Ectodermal cell (in vitro differentiated cells): ENCODE measurements at regions not wholly inside any gene's neighbourhood (a gene's known extent, or its start where the extent isn't known, plus 50 kb on each side); places are given as distances from the start of the nearest gene placed in this dataset.
"Not testable (repeated sequence)": the region's sequence is repeated elsewhere in the genome, so short reads cannot be mapped to it uniquely, and the experiment has no call there.

Experiments used
- H3K27ac ChIP-seq: 2 replicates; pipeline ENCODE4 v1.7.0; 2013; ENCODE audit warnings: mild to moderate bottlenecking, low read depth, low read length; ENCODE audit not compliant: insufficient read depth, poor library complexity, severe bottlenecking
- H3K27me3 ChIP-seq: 2 replicates; pipeline ENCODE4 v1.7.0; 2013; ENCODE audit warnings: mild to moderate bottlenecking, low read length; ENCODE audit not compliant: insufficient read depth, control insufficient read depth, poor library complexity, severe bottlenecking
- H3K36me3 ChIP-seq: one replicate; pipeline ENCODE4 v1.7.0; 2013; ENCODE audit warnings: low read length; ENCODE audit not compliant: control insufficient read depth, insufficient read depth
- H3K4me1 ChIP-seq: one replicate; pipeline ENCODE4 v1.7.0; 2013; ENCODE audit warnings: low read length; ENCODE audit not compliant: control insufficient read depth, insufficient read depth
- H3K4me3 ChIP-seq: 2 replicates; pipeline ENCODE4 v1.7.0; 2013; ENCODE audit warnings: low read depth, low read length, control low read depth; ENCODE audit not compliant: insufficient read depth
- H3K9me3 ChIP-seq: 2 replicates; pipeline ENCODE4 v1.7.0; 2013; ENCODE audit warnings: mild to moderate bottlenecking, low read length, moderate library complexity; ENCODE audit not compliant: control insufficient read depth
- WGBS, 2 experiments: methylation state at CpG; one replicate each; pipeline ENCODE4 v1.1.7; 2013; ENCODE audit warnings: missing lambda C conversion rate in 2 of 2; 5-methylcytosine and 5-hydroxymethylcytosine counted together

GRCh38 chr3:59189526-59189925 lies 139.7 kb upstream of the CFAP20DC start:
- Histone ChIP-seq H3K4me1 (no peaks in the 10 kb centered on the region), H3K36me3 (no peaks in the 10 kb centered on the region), H3K27ac (no peak overlapping the region), H3K27me3 (no peaks in the 10 kb centered on the region), H3K4me3 (no peak overlapping the region), H3K9me3 (no peaks in the 10 kb centered on the region)
- WGBS, 2 experiments: 86 to 93% methylated on average over 4 of the region's 4 CpGs

GRCh38 chr3:59186725-59187124 lies 136.9 kb upstream of the CFAP20DC start:
- Histone ChIP-seq H3K4me1 (no peaks in the 10 kb centered on the region), H3K27me3 (no peaks in the 10 kb centered on the region), H3K4me3 (no peak overlapping the region), H3K9me3 (no peaks in the 10 kb centered on the region), H3K36me3 (no peaks in the 10 kb centered on the region), H3K27ac (no peak overlapping the region)
- no CpG with 5 or more reads among the region's 1 CpG for WGBS, 2 experiments

DNA sequence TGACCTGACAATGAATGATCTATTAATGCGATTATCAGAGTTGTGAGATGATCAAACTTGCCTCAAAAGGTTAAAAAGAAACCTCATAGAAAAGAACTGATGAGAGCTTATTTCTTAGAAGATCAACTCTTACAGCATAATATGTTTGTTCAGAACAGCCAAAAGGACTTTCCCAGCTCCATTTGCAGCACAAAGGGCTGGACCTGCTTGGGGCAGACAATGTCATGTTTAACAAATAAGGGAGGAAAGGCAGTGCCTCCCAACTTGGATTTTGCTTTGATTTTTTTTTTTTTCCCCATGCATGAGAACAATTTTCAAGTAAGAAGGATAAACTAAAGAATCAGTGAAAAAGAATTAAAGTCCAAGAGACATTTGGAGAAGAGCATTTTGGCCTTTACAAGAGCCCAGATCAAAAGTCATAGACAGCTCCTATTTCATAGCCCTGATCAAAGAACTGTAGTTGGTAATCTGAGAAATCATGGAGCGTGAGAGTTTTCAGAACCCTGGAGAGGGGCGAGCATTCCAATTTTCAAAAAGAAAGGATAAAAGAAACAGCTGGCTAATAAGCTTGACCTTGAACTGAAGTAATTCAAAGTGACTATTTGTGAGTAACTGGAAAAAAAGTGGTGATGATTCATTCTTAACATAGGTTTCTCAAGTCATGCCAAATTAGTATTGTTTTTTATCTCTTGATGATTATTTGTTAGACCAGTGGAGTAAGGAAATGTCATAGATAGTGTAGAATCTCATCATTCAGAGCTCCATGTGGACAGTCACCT lies 136.0 kb upstream of the CFAP20DC start:
- H3K4me1 ChIP-seq: no peaks in the 10 kb centered on the region
- no peaks in the 10 kb centered on the region for H3K36me3 ChIP-seq
- no peaks in the 10 kb centered on the region for H3K27me3 ChIP-seq
- WGBS, 2 experiments: 74 to 85% methylated on average over 2 to 3 of the region's 3 CpGs
- H3K4me3 ChIP-seq: no peak overlapping the region
- H3K27ac ChIP-seq: no peak overlapping the region
- H3K9me3 ChIP-seq: no peaks in the 10 kb centered on the region

- H3K4me3 ChIP-seq: no peak overlapping the region
- no peaks in the 10 kb centered on the region for H3K4me1 ChIP-seq
- H3K27me3 ChIP-seq: no peaks in the 10 kb centered on the region
- no peaks in the 10 kb centered on the region for H3K9me3 ChIP-seq
- WGBS, 2 experiments: 59 to 70% methylated on average over 3 of the region's 3 CpGs
- no peak overlapping the region for H3K27ac ChIP-seq
- H3K36me3 ChIP-seq: no peaks in the 10 kb centered on the region
Measured at GRCh38 chr3:59180006-59180405, 130.2 kb upstream of the CFAP20DC start.

DNA sequence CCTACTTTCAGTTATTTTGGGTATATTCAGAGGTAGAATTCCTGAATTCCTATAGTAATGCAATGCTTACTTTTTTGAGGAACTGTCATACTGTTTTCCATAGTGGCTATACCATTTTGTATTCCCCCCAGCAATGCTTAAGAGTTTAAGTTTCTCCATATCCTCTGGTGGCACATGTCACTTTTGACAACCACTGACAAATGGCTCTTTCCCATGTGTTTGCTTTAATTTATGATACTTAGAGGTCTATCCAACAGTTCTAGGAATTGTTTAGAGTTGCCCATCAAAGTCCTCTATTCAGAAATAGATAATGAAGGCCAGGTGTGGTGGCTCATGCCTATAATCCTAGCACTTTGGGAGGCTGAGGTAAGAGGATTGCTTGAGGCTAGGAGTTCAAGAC lies 128.9 kb upstream of the CFAP20DC start:
- H3K4me3 ChIP-seq: no peak overlapping the region
- no peaks in the 10 kb centered on the region for H3K4me1 ChIP-seq
- no peaks in the 10 kb centered on the region for H3K27me3 ChIP-seq
- H3K27ac ChIP-seq: no peak overlapping the region
- H3K9me3 ChIP-seq: no peaks in the 10 kb centered on the region
- H3K36me3 ChIP-seq: no peaks in the 10 kb centered on the region

- no peaks in the 10 kb centered on the region for H3K36me3 ChIP-seq
- H3K4me1 ChIP-seq: no peaks in the 10 kb centered on the region
- no peak overlapping the region for H3K4me3 ChIP-seq
- no peaks in the 10 kb centered on the region for H3K27me3 ChIP-seq
- WGBS, 2 experiments: 92 to 100% methylated on average over 1 of the region's 1 CpG
- no peaks in the 10 kb centered on the region for H3K9me3 ChIP-seq
- H3K27ac ChIP-seq: no peak overlapping the region
Measured at GRCh38 chr3:59171491-59171890, 121.7 kb upstream of the CFAP20DC start.

DNA sequence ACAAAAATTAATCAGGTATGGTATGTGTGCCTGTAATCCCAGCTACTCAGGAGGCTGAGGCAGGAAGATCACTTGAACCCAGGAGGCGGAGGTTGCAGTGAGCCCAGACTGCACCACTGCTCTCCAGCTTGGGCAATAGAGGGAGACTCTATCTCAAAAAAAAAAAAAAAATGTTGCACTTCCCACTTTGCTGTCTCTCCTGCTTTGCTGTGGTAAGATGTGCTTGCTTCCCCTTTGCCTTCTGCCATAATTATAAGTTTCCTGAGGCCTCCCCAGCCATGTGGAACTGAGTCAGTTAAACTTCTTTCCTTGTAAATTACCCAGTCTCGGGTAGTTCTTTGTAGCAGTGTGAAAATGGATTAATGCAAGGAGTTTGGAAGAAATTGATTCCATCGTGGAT lies 120.3 kb upstream of the CFAP20DC start:
- H3K27ac ChIP-seq, H3K27me3 ChIP-seq, H3K9me3 ChIP-seq, H3K4me3 ChIP-seq, H3K4me1 ChIP-seq, H3K36me3 ChIP-seq: not testable (repeated sequence)
- WGBS, 2 experiments: 90 to 94% methylated on average over 3 of the region's 3 CpGs

DNA sequence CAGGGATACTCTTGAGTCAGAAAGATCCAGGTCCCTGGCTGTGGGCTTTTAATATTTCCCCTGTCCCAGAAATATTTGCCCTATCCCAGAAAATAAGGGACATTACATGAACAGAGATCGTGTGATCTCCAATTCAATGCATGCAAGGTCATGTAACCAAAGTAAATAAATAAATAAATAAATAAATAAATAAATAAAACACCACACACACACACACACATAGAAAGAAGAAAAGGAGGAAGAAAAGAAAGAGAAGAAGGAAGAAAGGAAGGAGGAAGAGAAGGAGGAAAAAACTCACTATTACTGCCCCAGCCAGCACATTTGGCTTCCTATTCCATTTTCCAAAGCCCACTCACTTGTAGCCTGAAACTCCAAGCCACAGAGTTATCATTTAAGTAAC lies 117.9 kb upstream of the CFAP20DC start:
- Histone ChIP-seq H3K27ac (no peak overlapping the region), H3K4me3 (no peak overlapping the region), H3K27me3 (no peaks in the 10 kb centered on the region), H3K9me3 (no peaks in the 10 kb centered on the region), H3K36me3 (no peaks in the 10 kb centered on the region), H3K4me1 (no peaks in the 10 kb centered on the region)
- 100% methylated on average over 1 of the region's 1 CpG; no CpG with 5 or more reads in 1 of the 2 experiments for WGBS, 2 experiments

DNA sequence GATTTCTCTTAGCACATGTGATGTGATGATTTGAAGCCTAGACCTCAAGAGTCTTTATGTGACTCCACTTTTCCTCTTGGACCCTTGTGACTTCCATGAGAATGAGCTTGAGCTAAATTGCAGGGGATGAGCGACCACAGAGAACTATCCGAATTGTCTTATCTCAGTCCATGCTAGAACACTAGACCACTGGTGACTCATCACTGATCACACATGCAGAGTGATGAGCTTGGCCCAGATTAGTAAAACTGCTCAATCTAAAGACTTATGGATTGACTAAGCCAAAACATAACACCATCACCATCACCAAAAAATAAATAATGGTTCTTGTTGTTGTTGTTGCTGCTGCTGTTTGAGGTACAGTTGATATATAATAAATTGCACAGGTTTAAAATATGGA lies 114.1 kb upstream of the CFAP20DC start:
- H3K27ac ChIP-seq: no peak overlapping the region
- H3K9me3 ChIP-seq: no peaks in the 10 kb centered on the region
- no peaks in the 10 kb centered on the region for H3K27me3 ChIP-seq

GRCh38 chr3:59161048-59161447 lies 111.2 kb upstream of the CFAP20DC start:
- WGBS, 2 experiments: 91 to 96% methylated on average over 7 of the region's 7 CpGs
- H3K27ac ChIP-seq: no peak overlapping the region
- no peak overlapping the region for H3K4me3 ChIP-seq
- no peaks in the 10 kb centered on the region for H3K36me3 ChIP-seq
- no peaks in the 10 kb centered on the region for H3K4me1 ChIP-seq
- H3K9me3 ChIP-seq: no peaks in the 10 kb centered on the region
- no peaks in the 10 kb centered on the region for H3K27me3 ChIP-seq

More for the DNA sequence above, 114.1 kb upstream of the CFAP20DC start:
- H3K4me3 ChIP-seq: no peak overlapping the region
- no peaks in the 10 kb centered on the region for H3K36me3 ChIP-seq
- no peaks in the 10 kb centered on the region for H3K4me1 ChIP-seq
- WGBS, 2 experiments: 95 to 97% methylated on average over 2 of the region's 2 CpGs
